ENCODE measurements at regions not wholly inside any gene's neighbourhood (a gene's known extent, or its start where the extent isn't known, plus 50 kb on each side); places are given as distances from the start of the nearest gene placed in this dataset.
A peak's percentile ranks its signal among the peaks of the same experiment; 100 is the strongest.
"Not testable (repeated sequence)": the region's sequence is repeated elsewhere in the genome, so short reads cannot be mapped to it uniquely, and the experiment has no call there.

GRCh38 chr7:76918619-76919018 lies 113.5 kb downstream of the SPDYE17 start:
- not testable (repeated sequence) for FAIRE-seq

- FAIRE-seq = not testable (repeated sequence)
Observed at GRCh38 chr7:76914361-76914760, 117.8 kb downstream of the SPDYE17 start.

- FAIRE-seq = not testable (repeated sequence)
Observed at GRCh38 chr7:76912011-76912814, 119.9 kb downstream of the SPDYE17 start.

GRCh38 chr7:76904688-76905087 lies 127.5 kb downstream of the SPDYE17 start:
- not testable (repeated sequence) for FAIRE-seq

GRCh38 chr7:76901944-76902710 lies 130.0 kb downstream of the SPDYE17 start:
- not testable (repeated sequence) for FAIRE-seq

GRCh38 chr7:76898807-76899206 lies 133.4 kb downstream of the SPDYE17 start:
- not testable (repeated sequence) for FAIRE-seq

GRCh38 chr7:76897007-76897406 lies 135.2 kb downstream of the SPDYE17 start:
- FAIRE-seq = peak; percentile 29

GRCh38 chr7:76895696-76896095 lies 136.5 kb downstream of the SPDYE17 start:
- FAIRE-seq = not testable (repeated sequence)

- FAIRE-seq = not testable (repeated sequence)
Observed at GRCh38 chr7:76891771-76892170, 140.4 kb downstream of the SPDYE17 start.

GRCh38 chr7:76879733-76880288 lies 152.3 kb downstream of the SPDYE17 start:
- FAIRE-seq = not testable (repeated sequence)

- FAIRE-seq = not testable (repeated sequence)
Observed at GRCh38 chr7:76875760-76876159, 156.4 kb downstream of the SPDYE17 start.

GRCh38 chr7:76870504-76870808 lies 161.7 kb downstream of the SPDYE17 start:
- not testable (repeated sequence) for FAIRE-seq

- FAIRE-seq = not testable (repeated sequence)
Observed at GRCh38 chr7:76867364-76867889, 164.7 kb downstream of the SPDYE17 start.

- not testable (repeated sequence) for FAIRE-seq
Observed at GRCh38 chr7:76863150-76863773, 168.9 kb downstream of the SPDYE17 start.

- not testable (repeated sequence) for FAIRE-seq
Observed at GRCh38 chr7:76862241-76862640, 169.9 kb downstream of the SPDYE17 start.

GRCh38 chr7:76859933-76860332 lies 172.2 kb downstream of the SPDYE17 start:
- FAIRE-seq = not testable (repeated sequence)

- not testable (repeated sequence) for FAIRE-seq
Observed at GRCh38 chr7:76854631-76855030, 177.5 kb downstream of the SPDYE17 start.

- FAIRE-seq = not testable (repeated sequence)
Observed at GRCh38 chr7:76852787-76853584, 179.2 kb downstream of the SPDYE17 start.

GRCh38 chr7:76852362-76852761 lies 179.8 kb downstream of the SPDYE17 start:
- not testable (repeated sequence) for FAIRE-seq

GRCh38 chr7:76851617-76852016 lies 180.5 kb downstream of the SPDYE17 start:
- not testable (repeated sequence) for FAIRE-seq

GRCh38 chr7:76849887-76850563 lies 182.1 kb downstream of the SPDYE17 start:
- not testable (repeated sequence) for FAIRE-seq

Measured in A204.1 (cell line).